C4-2B (cell line): ENCODE measurements at regions not wholly inside any gene's neighbourhood (a gene's known extent, or its start where the extent isn't known, plus 50 kb on each side); places are given as distances from the start of the nearest gene placed in this dataset.

Source experiments
- CTCF ChIP-seq: fragments of 450-650 bp; conservative IDR thresholded peaks from 2 replicates; pipeline ENCODE4 v1.5.1; 2017; ENCODE audit warnings: mild to moderate bottlenecking
- ZFX ChIP-seq: fragments of 450-650 bp; IDR thresholded peaks from 2 replicates; pipeline ENCODE4 v1.6.1; 2017

GRCh38 chr15:77762747-77763355, 130.1 kb upstream of the LINGO1 start:
- TF ChIP-seq CTCF = no peak
- no peak for TF ChIP-seq ZFX
